Activated CD8-positive, alpha-beta memory T cell treated with anti-CD3 and anti-CD28 coated beads for 36 hours (primary cell): ENCODE measurements at regions not wholly inside any gene's neighbourhood (a gene's known extent, or its start where the extent isn't known, plus 50 kb on each side); places are given as distances from the start of the nearest gene placed in this dataset.

ENCODE experiments used
- CTCF ChIA-PET: fragments of 350-600 bp; sonication (Branson Sonifier 250); formaldehyde crosslinking; loops from one replicate; lab custom pipeline; 2021; ENCODE audit warnings: antibody characterized with exemption; lab: Charles Lee
- POLR2A ChIA-PET: fragments of 350-600 bp; sonication (Branson Sonifier 250); formaldehyde crosslinking; loops from one replicate; lab custom pipeline; 2021; ENCODE audit warnings: antibody characterized with exemption; lab: Charles Lee

DNA sequence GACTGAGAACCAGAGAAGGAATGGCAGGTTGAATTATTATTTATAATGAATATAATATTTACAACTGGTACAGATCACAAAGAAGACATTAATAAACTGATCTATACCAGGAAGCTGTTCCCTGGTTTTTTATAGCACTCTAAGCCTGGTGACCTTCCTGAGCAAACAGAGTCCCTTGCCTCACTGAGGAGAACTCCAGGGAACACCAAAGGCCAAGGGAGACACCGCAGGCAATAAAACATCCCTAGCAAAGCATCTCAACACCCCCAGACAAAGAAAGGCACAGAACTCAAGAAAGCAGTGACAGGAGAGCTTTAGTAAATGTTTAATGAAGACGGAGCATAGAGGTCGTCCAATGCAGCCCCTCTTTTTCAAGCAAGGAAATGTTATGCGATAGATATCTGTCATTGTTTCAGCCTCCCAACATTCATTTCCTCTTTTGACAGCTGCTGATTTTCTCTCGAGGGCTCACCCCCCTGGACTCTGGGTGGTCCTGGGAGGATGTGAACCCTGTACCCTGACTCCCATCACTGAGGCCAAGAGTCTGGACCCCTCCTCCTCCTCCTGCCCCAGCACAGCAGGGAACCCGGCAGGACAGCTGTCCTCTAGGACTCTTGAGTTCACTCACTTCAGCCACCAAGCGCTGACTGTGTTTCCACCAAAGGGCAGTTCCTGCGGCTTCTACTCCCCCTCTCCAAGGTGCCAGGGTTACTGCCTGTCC, 342.5 kb upstream of the GATB start:
- POLR2A ChIA-PET: no interaction called here
- CTCF ChIA-PET: no interaction called here

DNA sequence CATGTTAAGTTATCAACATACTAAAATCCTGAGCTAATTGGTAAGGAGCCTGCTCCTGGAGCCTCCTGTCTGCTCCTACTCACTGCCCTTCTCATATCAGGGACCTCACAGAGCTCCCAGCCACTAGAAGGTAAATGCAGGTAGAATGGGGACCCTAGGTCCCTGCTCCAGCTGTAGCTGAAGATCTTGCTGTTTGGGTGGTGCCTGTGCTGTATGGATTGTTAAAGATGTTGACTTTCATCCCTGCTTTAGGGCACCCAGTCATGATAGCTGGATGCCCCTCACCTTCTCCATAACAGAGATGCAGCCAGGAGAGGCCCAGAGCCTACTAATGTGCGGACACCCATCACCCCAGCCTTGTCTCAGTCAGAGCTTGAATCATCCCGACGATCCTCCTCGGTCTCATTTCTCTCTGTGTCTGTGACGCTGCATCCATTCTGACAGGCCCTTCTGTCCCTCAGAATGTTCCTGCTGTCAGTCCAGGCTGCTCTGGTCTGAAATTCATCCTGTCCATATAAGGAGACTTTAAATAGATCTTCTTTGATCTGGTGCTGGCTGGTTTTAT, 341.7 kb upstream of the GATB start:
- CTCF ChIA-PET: no interaction called here
- POLR2A ChIA-PET: no interaction called here

DNA sequence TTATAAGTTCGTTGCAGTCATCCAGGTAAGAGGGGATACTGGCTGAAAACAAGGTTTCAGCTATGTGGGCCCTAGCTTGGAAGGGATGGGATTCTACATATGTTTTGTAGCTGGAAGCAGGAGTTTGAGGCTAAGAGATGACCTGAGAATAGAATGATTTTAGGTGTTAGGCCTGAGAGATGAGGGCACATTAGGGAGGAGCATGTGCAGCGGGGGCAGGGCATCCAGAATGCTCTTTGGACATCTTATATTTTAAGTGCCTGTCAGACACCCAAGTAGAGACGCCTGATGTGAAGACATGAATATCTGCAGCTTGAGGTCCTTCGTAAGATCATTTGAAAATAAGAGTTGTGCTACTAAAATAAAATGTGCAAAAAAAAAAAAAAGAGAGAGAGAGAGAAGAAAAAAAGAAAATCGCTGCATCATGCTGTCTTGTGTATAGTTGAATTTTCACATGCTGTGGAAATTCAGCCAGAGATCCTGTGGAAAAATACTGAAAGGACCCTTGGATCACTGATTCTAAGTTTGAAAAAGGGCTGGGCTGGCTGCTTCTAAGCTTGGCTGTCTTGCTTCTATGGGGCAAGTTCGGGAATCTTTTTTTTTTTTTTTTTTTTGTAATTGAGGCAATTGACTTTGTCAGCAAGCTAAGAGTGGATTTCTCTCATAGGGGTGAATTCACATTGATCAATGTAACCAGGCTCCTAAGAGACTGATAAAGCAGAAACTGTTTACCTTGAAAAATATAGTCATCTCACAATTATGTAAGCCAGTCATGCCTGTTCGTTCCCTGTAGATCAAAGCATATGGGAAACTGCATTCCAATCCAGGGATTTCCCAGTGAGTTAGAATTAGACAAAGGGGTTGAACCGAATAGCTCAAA, 341.0 kb upstream of the GATB start:
- POLR2A ChIA-PET: interaction anchor here (0.7 kb wide), 1 partner anchor 453 kb away, joined by 5 read pairs; no protein-coding TSS in a partner anchor
- CTCF ChIA-PET: no interaction called here

DNA sequence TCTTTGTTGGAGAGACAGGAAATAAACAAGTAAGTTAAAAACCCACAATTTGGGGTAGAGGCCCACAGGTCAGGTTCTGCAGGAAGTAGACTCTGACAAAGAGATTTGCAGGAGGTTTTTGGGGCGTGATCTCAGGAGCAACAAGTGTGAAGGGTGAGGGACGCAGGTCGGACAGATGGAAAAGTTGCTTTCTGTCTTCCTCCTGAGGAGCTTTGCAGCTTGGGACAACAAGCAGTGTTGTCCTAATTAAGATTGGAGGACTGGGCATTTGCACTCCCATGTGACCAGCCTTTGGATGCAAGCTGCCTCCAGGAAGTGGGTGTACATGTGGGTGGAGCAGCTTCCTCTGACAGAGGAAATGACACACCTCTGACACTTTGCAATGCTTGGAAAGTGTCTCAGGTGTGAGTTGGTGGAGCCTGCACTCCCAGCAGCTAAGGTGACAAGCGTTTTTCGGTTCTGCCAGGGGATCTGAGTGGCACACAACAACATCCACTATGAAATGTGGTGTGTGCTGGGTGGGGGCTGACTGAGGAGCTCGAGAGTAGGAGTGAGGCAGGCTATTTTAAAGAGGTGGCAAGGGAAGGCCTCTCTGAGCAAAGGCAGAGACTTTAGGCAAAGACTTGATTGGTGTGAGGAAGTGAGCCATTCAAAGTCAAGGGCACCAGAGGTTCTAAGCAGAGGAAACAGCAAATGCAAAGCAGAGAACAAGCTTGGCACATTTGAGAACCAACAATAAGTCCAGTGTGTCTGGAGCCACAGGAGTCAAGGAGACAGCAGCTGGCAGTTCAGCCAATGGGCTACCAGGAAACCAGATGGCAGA, 339.8 kb upstream of the GATB start:
- ChIA-PET CTCF (interaction anchor here (1.4 kb wide), 1 partner anchor 9 kb away, joined by 5 read pairs; no protein-coding TSS in a partner anchor), POLR2A (no interaction called here)

DNA sequence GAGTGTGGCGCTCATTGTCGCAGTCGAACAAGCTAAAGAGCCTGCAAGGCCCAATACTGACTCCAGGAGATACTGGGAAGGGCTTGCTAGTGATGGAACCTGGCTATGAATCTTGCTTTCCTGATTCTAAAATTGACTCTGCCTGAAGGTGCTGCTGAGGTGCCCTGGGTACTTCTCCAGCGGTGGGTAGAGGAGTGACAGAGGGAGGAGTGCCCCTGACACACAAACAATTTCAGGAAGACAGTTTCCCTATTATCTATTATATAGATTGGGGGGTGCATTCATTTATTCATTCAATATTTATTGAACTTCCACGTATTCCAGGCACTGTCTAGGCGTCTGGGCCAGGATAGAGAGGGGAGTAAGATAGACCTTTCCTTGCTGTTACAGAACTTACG, 339.2 kb upstream of the GATB start:
- ChIA-PET CTCF (interaction anchor here (1.4 kb wide), 1 partner anchor 10 kb away, joined by 5 read pairs; no protein-coding TSS in a partner anchor), POLR2A (no interaction called here)

DNA sequence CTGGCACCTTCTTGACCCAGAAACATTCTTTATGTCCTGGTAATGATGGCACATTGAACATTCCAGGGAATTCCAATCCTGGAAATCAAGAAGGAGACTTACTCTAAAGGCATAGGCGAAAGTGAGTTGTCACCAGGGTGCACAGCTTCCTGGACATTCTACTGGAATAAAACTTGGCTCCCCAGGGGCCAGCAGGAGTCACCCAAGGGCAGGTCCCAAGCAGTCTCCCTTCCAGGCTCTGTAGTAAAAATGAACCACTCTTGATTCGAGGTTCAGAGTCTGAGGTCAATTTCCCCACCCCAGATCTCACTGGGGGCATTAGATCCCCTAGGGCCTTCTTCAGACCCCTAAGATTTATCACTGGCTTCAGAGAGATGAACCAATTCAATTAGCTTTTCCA, 338.7 kb upstream of the GATB start:
- ChIA-PET POLR2A (no interaction called here), CTCF (interaction anchor here (1.4 kb wide), 1 partner anchor 10 kb away, joined by 5 read pairs; no protein-coding TSS in a partner anchor)

DNA sequence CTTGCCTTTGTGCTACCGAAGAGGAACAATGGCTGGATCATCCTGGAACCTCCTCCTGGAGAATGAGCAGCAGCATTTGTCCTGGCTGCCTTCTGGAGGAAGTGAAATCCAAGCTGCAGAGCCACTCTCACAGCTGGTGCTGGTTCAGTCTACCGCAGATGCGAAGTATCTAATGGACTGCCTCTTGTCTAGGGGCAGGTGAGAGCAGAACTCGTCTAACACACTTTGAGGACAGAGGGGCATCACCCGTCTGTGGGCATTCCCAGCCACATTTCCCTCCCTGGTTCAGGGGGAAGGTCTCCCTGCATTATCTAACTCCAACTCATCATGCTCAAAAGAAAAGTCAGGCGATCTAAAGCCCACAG, 338.2 kb upstream of the GATB start:
- CTCF ChIA-PET: no interaction called here
- POLR2A ChIA-PET: no interaction called here

DNA sequence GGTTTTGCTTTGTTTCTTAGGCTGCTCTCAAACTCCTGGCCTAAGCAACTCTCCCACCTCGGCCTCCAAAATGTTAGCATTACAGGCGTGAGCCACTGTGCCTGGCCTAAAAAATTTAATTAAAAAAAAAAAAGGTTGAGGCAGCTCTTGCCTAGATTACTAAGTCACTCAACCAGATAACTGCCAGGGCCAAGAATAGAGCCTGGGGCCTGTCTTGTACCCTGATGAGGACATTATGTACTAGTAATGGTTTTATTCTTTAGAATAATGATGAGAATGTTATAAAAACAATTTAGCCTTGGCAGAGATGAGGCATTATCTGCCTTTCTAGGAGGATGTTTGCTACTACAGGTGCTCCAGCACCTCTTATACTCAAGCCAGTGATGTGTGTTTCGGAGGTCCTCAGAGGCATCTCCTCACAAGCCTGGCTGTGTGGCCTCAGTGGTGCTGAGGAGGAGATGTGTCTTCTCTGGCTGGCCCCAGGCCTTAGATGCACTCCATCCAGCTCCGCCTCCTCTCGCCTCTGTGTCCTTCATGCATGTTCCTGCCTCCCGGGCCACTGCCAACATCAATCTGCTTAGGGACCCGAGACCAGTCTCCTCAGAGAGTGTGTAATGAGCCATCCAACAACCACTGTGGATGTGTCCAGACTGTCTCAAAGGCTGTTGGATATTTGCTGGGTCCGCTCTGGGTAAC, 337.7 kb upstream of the GATB start:
- ChIA-PET POLR2A (no interaction called here), CTCF (no interaction called here)

DNA sequence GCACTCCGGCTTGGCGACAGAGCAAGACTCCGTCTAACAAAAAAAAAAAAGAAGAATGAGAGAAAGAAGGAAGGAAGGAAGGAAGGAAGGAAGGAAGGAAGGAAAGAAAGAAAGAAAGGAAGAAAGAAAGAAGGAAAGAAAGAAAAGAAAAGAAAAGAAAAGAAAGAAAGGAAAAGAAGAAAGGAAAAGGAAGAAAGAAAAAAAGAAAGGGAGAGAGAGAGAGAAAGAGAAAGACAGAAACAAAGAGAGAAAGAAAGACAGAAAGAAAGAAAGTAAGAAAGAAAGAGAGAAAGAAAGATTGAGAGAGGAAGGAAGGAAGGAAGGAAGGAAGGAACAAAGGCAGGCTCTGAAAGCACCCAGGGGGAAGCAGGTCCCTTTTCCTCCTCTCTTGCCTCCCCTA, 336.6 kb upstream of the GATB start:
- CTCF ChIA-PET: no interaction called here
- POLR2A ChIA-PET: no interaction called here

DNA sequence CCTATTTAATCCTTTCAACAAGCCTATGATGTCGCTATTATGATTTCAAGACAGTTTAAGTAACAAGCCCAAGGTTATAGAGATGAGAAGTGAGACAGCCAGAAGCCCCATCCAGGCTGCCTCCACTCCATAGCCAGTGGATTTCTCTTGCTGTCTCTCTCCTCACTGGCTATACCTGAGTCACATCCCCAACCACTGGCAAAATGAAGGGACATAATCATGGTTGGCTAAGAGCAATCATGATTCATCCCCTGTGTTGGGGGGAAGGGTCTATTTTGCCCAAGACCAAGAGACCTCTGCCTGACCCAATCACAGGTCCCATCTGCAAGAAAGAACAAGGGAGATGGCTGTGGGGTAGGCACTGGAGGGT, 334.9 kb upstream of the GATB start:
- POLR2A ChIA-PET: no interaction called here
- CTCF ChIA-PET: no interaction called here

DNA sequence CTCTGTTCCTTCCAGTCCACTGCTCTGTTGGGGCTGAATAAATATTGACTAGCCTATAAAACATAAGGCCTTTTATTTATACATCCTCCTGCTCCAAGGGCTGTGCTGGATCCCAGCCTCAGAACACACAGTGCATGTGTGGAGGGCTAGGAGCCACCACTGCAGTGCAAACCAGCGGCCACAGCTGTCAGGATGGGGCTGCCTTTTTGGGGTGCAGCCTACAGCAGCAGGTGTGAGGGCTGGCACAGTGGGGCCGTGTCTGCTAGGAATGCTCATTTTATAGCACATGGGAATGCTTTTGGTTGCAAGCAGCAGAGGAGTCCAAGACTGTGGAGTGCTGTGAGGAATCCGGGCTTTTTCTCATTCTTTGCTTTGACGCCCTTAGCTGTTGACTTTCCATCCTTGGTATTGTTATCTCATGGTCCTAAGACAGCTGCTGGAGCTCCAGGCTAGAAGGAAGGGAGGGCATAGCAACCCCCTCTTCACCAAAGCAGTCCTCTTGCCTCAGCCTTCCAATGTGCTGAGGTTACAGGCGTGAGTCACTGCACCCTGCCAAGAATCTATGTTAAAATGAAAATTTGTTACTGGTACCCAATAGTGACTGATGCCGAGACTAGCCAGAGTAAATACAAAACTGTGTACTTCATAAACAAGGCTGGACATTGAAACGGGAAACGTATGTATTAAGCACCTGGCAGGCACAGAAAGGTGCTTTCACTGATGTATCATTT, 334.3 kb upstream of the GATB start:
- POLR2A ChIA-PET: no interaction called here
- CTCF ChIA-PET: no interaction called here

DNA sequence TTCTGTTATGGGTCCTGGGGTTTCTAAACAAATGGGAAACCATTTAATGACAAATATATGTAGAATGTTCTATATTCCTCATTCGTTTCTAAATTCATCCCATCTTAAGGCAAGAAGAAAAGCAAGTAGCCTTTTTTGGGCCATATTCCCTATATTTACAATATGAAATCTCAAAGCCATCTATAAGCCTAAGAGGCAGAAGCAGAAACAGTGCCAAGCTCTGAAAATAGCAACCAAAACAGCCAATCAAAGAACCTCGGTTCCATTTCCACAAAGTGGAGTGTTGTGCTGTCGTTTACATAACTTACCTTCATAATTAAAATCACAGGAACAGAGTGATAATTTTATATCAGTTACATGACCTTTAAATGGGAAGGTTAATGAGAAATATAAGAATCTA, 330.6 kb upstream of the GATB start:
- CTCF ChIA-PET: no interaction called here
- POLR2A ChIA-PET: no interaction called here

DNA sequence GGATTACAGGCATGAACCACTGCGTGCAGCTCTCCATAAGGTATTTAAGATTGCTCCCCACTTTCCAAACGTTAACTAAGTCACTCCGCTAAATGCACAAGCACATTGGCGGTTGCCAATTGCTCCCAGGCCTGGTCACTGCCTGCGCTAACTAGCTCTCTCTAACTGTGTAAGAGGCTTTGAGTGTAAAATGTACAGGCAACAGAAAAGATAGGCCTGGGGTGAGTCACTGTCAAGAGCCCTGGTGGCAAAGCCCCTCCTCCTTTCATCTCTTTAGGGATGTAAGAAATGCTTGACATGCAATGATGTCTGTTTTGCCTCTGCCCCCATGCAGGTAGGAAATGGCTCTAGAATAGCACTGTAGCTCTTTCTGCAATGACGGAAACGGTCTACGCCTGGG, 329.7 kb upstream of the GATB start:
- ChIA-PET CTCF (no interaction called here), POLR2A (no interaction called here)

DNA sequence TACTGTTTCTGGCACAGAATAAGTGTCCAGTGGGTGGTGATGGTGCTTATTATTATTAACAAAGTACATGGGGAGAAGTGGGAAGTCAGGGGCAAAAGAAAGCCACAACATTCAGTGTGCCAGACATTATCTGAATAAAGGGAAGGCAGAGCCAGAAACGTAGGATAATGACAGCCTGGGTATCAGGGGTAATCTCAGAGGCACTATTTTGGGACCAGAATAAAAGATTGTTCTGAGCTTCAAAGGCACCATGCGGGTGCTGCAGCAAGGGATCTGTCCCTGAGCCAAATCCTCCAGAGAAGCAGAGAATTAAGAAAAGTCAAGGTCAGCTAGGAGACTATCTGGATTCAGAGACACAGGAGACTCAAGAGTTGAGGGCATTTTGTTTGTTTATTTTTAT, 328.8 kb upstream of the GATB start:
- CTCF ChIA-PET: no interaction called here
- POLR2A ChIA-PET: no interaction called here

DNA sequence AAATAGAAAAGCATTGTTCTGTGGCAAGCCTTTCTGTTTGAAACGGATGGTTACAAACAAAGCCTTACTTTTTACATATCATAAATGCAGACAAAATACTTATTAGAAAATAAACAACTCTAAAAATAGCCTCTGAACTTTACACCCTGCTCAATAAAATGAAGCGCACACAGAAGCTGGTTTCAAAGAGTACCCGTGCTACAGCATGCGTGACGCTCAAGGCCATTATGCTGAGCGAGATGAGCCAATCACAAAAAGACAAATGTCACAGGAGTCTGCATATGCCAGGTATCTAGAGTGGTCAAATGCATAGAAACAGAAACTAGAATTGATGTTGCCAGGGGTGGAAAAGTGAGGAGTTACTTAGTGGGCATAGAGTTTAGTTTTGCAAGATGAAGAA, 326.5 kb upstream of the GATB start:
- POLR2A ChIA-PET: no interaction called here
- CTCF ChIA-PET: no interaction called here

DNA sequence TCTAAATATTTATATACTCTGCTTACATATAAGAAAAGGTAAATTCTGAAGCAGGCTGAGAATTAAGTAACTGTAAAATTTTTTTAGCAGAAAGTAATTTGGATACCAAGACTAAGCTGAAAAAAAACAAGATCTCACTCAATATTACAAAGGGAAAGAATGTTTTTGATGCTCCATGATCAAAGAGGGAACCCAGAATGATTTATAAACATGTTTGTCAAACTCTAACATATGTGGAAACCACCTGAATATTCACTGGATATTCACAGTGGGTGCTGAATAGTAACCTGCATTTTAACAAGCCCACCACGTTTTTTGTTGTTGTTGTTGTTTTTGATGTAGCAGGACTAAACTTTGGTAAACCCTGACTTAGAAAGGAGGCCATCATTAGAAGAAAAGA, 324.9 kb upstream of the GATB start:
- CTCF ChIA-PET: no interaction called here
- POLR2A ChIA-PET: no interaction called here

DNA sequence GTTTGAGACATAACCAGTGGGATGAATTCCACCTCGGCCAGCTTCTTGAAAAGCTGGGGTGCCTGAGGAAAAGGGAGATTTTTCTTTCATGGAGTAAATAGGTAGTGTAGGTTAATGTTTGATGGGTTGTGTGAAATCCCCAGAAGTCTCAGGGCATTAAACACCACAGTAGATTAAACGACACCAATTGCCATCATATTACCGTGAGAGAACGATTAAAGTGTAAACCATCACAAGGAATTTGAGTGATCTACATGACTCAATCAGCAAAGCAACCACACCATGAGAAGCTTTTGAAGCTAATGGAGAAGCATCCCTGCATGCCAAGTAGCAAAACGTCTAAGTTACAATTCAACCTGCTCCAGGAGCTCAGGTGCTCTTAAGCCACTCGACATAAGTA, 322.5 kb upstream of the GATB start:
- POLR2A ChIA-PET: no interaction called here

DNA sequence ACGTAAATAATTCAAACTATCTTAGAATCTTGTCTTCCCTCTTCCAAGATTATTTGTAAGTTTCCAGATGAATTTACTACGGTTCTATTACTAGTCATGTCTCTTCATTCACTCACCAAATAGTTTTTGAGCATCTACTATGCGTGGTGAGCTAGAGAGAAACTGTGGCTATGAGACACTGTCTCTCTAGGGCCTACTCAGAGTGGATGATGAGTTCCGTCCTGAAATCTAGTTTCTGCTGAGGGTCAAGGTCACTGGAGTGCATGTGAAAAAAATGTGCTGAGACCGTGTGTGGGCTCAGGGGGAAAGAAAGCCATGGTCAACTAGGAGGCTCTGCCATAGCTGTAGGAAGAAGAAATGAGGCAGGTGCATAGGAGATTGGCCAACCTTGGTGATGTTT, 320.2 kb upstream of the GATB start:
- ChIA-PET CTCF (no interaction called here), POLR2A (no interaction called here)

More for the DNA sequence above, 322.5 kb upstream of the GATB start:
- CTCF ChIA-PET: no interaction called here
